ENCODE measurements at regions not wholly inside any gene's neighbourhood (a gene's known extent, or its start where the extent isn't known, plus 50 kb on each side); places are given as distances from the start of the nearest gene placed in this dataset.

GRCh38 chr14:62357362-62357761 is 595.1 kb downstream of the SNAPC1 start:
- no peak overlapping the region for H2AK5ac ChIP-seq (ENCODE audit: low read length, severe bottlenecking)
- H2BK120ac ChIP-seq (ENCODE audit: low read depth, low read length), result no peak overlapping the region
- no peak overlapping the region for H3K27ac ChIP-seq (ENCODE audit: low read length, poor library complexity, severe bottlenecking)
- no peak overlapping the region for H3K23ac ChIP-seq (ENCODE audit: low read length in 2 of 2)
- no peak overlapping the region for H3K4ac ChIP-seq (ENCODE audit: low read depth in 1 of 2, low read length in 2 of 2)
- no peak overlapping the region for H2AFZ ChIP-seq (ENCODE audit: low read depth, low read length)
- peaks cover 50% of the 10 kb centered on the region for H3K9me3 ChIP-seq (ENCODE audit: control insufficient read depth, low read length)
- H3K18ac ChIP-seq (ENCODE audit: low read depth in 1 of 2, low read length in 2 of 2), result no peak overlapping the region
- no peak for DNase-seq
- no peak overlapping the region for H3K4me2 ChIP-seq (ENCODE audit: low read length, poor library complexity, severe bottlenecking)
- H3K4me3 ChIP-seq (ENCODE audit: insufficient read depth in 1 of 2, low read depth in 1 of 2, low read length in 2 of 2), result no peak overlapping the region
- no peak overlapping the region for H4K8ac ChIP-seq (ENCODE audit: low read length)
- H3K4me1 ChIP-seq (ENCODE audit: control insufficient read depth, insufficient read depth, low read depth, low read length), result no peaks in the 10 kb centered on the region
- no peaks in the 10 kb centered on the region for H3K27me3 ChIP-seq (ENCODE audit: control insufficient read depth in 1 of 2, insufficient read depth in 1 of 2, low read length in 2 of 2)
- no peak overlapping the region for H3K9ac ChIP-seq (ENCODE audit: low read length)
- no peak overlapping the region for H4K91ac ChIP-seq (ENCODE audit: low read length)
- no peaks in the 10 kb centered on the region for H3K79me1 ChIP-seq (replicated peaks; ENCODE audit: low read length, poor library complexity, severe bottlenecking)
- H2BK12ac ChIP-seq (ENCODE audit: low read length in 2 of 2), result no peak overlapping the region
- no peaks in the 10 kb centered on the region for H3K36me3 ChIP-seq (ENCODE audit: control insufficient read depth in 1 of 2, insufficient read depth in 2 of 2, low read depth in 1 of 2, low read length in 2 of 2)
- no peak overlapping the region for H2BK5ac ChIP-seq (ENCODE audit: low read depth, low read length, poor library complexity, severe bottlenecking)
- no peak overlapping the region for H3K14ac ChIP-seq (ENCODE audit: low read length in 2 of 2)
- no peak overlapping the region for H2BK15ac ChIP-seq (ENCODE audit: low read depth, poor library complexity, severe bottlenecking)

GRCh38 chr14:62364161-62364560 is 601.9 kb downstream of the SNAPC1 start:
- Histone ChIP-seq H4K8ac (ENCODE audit: low read length) (no peak overlapping the region), H2BK5ac (ENCODE audit: low read depth, low read length, poor library complexity, severe bottlenecking) (no peak overlapping the region), H4K91ac (ENCODE audit: low read length) (no peak overlapping the region), H3K27me3 (ENCODE audit: control insufficient read depth in 1 of 2, insufficient read depth in 1 of 2, low read length in 2 of 2) (no peaks in the 10 kb centered on the region), H3K9me3 (ENCODE audit: control insufficient read depth, low read length) (peaks cover 17% of the 10 kb centered on the region), H3K36me3 (ENCODE audit: control insufficient read depth in 1 of 2, insufficient read depth in 2 of 2, low read depth in 1 of 2, low read length in 2 of 2) (no peaks in the 10 kb centered on the region), H2BK120ac (ENCODE audit: low read depth, low read length) (no peak overlapping the region), H3K27ac (ENCODE audit: low read length, poor library complexity, severe bottlenecking) (no peak overlapping the region), H3K9ac (ENCODE audit: low read length) (no peak overlapping the region), H2BK12ac (ENCODE audit: low read length in 2 of 2) (no peak overlapping the region), H3K4me2 (ENCODE audit: low read length, poor library complexity, severe bottlenecking) (no peak overlapping the region), H3K4ac (ENCODE audit: low read depth in 1 of 2, low read length in 2 of 2) (no peak overlapping the region), H3K14ac (ENCODE audit: low read length in 2 of 2) (no peak overlapping the region), H2AK5ac (ENCODE audit: low read length, severe bottlenecking) (no peak overlapping the region), H3K18ac (ENCODE audit: low read depth in 1 of 2, low read length in 2 of 2) (no peak overlapping the region), H3K23ac (ENCODE audit: low read length in 2 of 2) (no peak overlapping the region), H3K4me3 (ENCODE audit: insufficient read depth in 1 of 2, low read depth in 1 of 2, low read length in 2 of 2) (no peak overlapping the region), H2BK15ac (ENCODE audit: low read depth, poor library complexity, severe bottlenecking) (no peak overlapping the region), H2AFZ (ENCODE audit: low read depth, low read length) (no peak overlapping the region), H3K79me1 (replicated peaks; ENCODE audit: low read length, poor library complexity, severe bottlenecking) (no peaks in the 10 kb centered on the region), H3K4me1 (ENCODE audit: control insufficient read depth, insufficient read depth, low read depth, low read length) (no peaks in the 10 kb centered on the region)
- WGBS, result 71% methylated on average over 2 of the region's 2 CpGs
- no peak for DNase-seq

GRCh38 chr14:62364800-62365280 is 602.6 kb downstream of the SNAPC1 start:
- no peaks in the 10 kb centered on the region for H3K79me1 ChIP-seq (replicated peaks; ENCODE audit: low read length, poor library complexity, severe bottlenecking)
- no peak overlapping the region for H2BK15ac ChIP-seq (ENCODE audit: low read depth, poor library complexity, severe bottlenecking)
- no peak overlapping the region for H3K18ac ChIP-seq (ENCODE audit: low read depth in 1 of 2, low read length in 2 of 2)
- H3K27ac ChIP-seq (ENCODE audit: low read length, poor library complexity, severe bottlenecking), result no peak overlapping the region
- H3K14ac ChIP-seq (ENCODE audit: low read length in 2 of 2), result no peak overlapping the region
- no peak overlapping the region for H3K4me2 ChIP-seq (ENCODE audit: low read length, poor library complexity, severe bottlenecking)
- no peak overlapping the region for H2BK5ac ChIP-seq (ENCODE audit: low read depth, low read length, poor library complexity, severe bottlenecking)
- no peak for DNase-seq
- 60% methylated on average over 3 of the region's 4 CpGs for WGBS
- no peak overlapping the region for H2AK5ac ChIP-seq (ENCODE audit: low read length, severe bottlenecking)
- no peak overlapping the region for H2AFZ ChIP-seq (ENCODE audit: low read depth, low read length)
- peaks cover 17% of the 10 kb centered on the region for H3K9me3 ChIP-seq (ENCODE audit: control insufficient read depth, low read length)
- H3K4me3 ChIP-seq (ENCODE audit: insufficient read depth in 1 of 2, low read depth in 1 of 2, low read length in 2 of 2), result no peak overlapping the region
- H2BK12ac ChIP-seq (ENCODE audit: low read length in 2 of 2), result no peak overlapping the region
- H4K8ac ChIP-seq (ENCODE audit: low read length), result no peak overlapping the region
- H3K27me3 ChIP-seq (ENCODE audit: control insufficient read depth in 1 of 2, insufficient read depth in 1 of 2, low read length in 2 of 2), result no peaks in the 10 kb centered on the region
- H4K91ac ChIP-seq (ENCODE audit: low read length), result no peak overlapping the region
- no peaks in the 10 kb centered on the region for H3K36me3 ChIP-seq (ENCODE audit: control insufficient read depth in 1 of 2, insufficient read depth in 2 of 2, low read depth in 1 of 2, low read length in 2 of 2)
- no peak overlapping the region for H2BK120ac ChIP-seq (ENCODE audit: low read depth, low read length)
- H3K4me1 ChIP-seq (ENCODE audit: control insufficient read depth, insufficient read depth, low read depth, low read length), result no peaks in the 10 kb centered on the region
- no peak overlapping the region for H3K23ac ChIP-seq (ENCODE audit: low read length in 2 of 2)
- no peak overlapping the region for H3K9ac ChIP-seq (ENCODE audit: low read length)
- no peak overlapping the region for H3K4ac ChIP-seq (ENCODE audit: low read depth in 1 of 2, low read length in 2 of 2)

- H2AK5ac ChIP-seq (ENCODE audit: low read length, severe bottlenecking), result no peak overlapping the region
- no peak overlapping the region for H3K4me2 ChIP-seq (ENCODE audit: low read length, poor library complexity, severe bottlenecking)
- no peak overlapping the region for H2BK15ac ChIP-seq (ENCODE audit: low read depth, poor library complexity, severe bottlenecking)
- no peak overlapping the region for H2BK12ac ChIP-seq (ENCODE audit: low read length in 2 of 2)
- no peak overlapping the region for H3K9ac ChIP-seq (ENCODE audit: low read length)
- no peak overlapping the region for H3K14ac ChIP-seq (ENCODE audit: low read length in 2 of 2)
- no peak overlapping the region for H3K4me3 ChIP-seq (ENCODE audit: insufficient read depth in 1 of 2, low read depth in 1 of 2, low read length in 2 of 2)
- no peak overlapping the region for H3K4ac ChIP-seq (ENCODE audit: low read depth in 1 of 2, low read length in 2 of 2)
- no peak overlapping the region for H2BK5ac ChIP-seq (ENCODE audit: low read depth, low read length, poor library complexity, severe bottlenecking)
- H3K36me3 ChIP-seq (ENCODE audit: control insufficient read depth in 1 of 2, insufficient read depth in 2 of 2, low read depth in 1 of 2, low read length in 2 of 2), result no peaks in the 10 kb centered on the region
- no peak for DNase-seq
- no peaks in the 10 kb centered on the region for H3K4me1 ChIP-seq (ENCODE audit: control insufficient read depth, insufficient read depth, low read depth, low read length)
- H4K8ac ChIP-seq (ENCODE audit: low read length), result no peak overlapping the region
- no peak overlapping the region for H2AFZ ChIP-seq (ENCODE audit: low read depth, low read length)
- no peaks in the 10 kb centered on the region for H3K27me3 ChIP-seq (ENCODE audit: control insufficient read depth in 1 of 2, insufficient read depth in 1 of 2, low read length in 2 of 2)
- H2BK120ac ChIP-seq (ENCODE audit: low read depth, low read length), result no peak overlapping the region
- H4K91ac ChIP-seq (ENCODE audit: low read length), result no peak overlapping the region
- H3K18ac ChIP-seq (ENCODE audit: low read depth in 1 of 2, low read length in 2 of 2), result no peak overlapping the region
- peaks cover 8% of the 10 kb centered on the region for H3K9me3 ChIP-seq (ENCODE audit: control insufficient read depth, low read length)
- no peaks in the 10 kb centered on the region for H3K79me1 ChIP-seq (replicated peaks; ENCODE audit: low read length, poor library complexity, severe bottlenecking)
- no peak overlapping the region for H3K23ac ChIP-seq (ENCODE audit: low read length in 2 of 2)
- no peak overlapping the region for H3K27ac ChIP-seq (ENCODE audit: low read length, poor library complexity, severe bottlenecking)
Measured at GRCh38 chr14:62369919-62370560, 607.8 kb downstream of the SNAPC1 start.

All from mesenchymal stem cell (in vitro differentiated cells and primary cell).